Adrenal gland (tissue), 5 donors: ENCODE measurements at regions not wholly inside any gene's neighbourhood (a gene's known extent, or its start where the extent isn't known, plus 50 kb on each side); places are given as distances from the start of the nearest gene placed in this dataset.

Source experiments
- POLR2A ChIP-seq, 2 donors: fragments of 450-650 bp; IDR thresholded peaks; one replicate each; pipeline ENCODE4 v1.6.1; 2017; ENCODE audit warnings: antibody characterized with exemption in 2 of 2, mild to moderate bottlenecking in 2 of 2, moderate library complexity in 1 of 2
- TF ChIP-seq, protein P1 (sequence below), 6 experiments: fragments of 450-650 bp in 4 of 6; fragments of 200-600 bp in 2 of 6; sonication (generic) in 1 of 6; IDR thresholded peaks; 1 replicate in 5 of 6; 2 replicates in 1 of 6; pipeline versions ENCODE4 v1.5.1 to v1.8.0; 2016 to 2021; ENCODE audit warnings: antibody characterized with exemption in 6 of 6, mild to moderate bottlenecking in 2 of 6, moderate library complexity in 1 of 6
- donor health status: DM: no; HTN: no; CAD: no.

DNA sequence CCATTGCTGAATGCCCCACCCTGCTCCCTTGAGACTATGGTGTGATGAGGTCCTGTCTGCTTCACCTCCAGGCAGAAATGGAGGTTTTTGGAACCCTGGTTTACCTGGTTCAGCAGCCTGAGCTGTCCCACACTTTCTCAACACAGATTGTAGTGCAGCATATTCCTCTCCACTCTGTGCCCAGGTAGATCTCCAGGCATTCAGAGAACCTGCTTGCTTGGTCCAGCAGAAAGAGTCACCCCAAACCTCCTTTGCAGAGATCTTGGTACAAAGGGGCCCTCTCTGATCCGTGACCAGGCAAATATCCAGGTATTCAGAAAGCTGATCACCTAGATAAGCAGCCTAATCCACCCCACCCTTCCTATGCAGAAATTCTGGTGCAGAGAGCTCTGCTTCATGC lies 1288.2 kb upstream of the CRIM1 start:
- TF ChIP-seq, protein P1, sequence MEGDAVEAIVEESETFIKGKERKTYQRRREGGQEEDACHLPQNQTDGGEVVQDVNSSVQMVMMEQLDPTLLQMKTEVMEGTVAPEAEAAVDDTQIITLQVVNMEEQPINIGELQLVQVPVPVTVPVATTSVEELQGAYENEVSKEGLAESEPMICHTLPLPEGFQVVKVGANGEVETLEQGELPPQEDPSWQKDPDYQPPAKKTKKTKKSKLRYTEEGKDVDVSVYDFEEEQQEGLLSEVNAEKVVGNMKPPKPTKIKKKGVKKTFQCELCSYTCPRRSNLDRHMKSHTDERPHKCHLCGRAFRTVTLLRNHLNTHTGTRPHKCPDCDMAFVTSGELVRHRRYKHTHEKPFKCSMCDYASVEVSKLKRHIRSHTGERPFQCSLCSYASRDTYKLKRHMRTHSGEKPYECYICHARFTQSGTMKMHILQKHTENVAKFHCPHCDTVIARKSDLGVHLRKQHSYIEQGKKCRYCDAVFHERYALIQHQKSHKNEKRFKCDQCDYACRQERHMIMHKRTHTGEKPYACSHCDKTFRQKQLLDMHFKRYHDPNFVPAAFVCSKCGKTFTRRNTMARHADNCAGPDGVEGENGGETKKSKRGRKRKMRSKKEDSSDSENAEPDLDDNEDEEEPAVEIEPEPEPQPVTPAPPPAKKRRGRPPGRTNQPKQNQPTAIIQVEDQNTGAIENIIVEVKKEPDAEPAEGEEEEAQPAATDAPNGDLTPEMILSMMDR (IDR thresholded peaks at IDR 0.05) = no peak
- TF ChIP-seq POLR2A (IDR thresholded peaks at IDR 0.05) = no peak
